ENCODE measurements at regions not wholly inside any gene's neighbourhood (a gene's known extent, or its start where the extent isn't known, plus 50 kb on each side); places are given as distances from the start of the nearest gene placed in this dataset.

DNA sequence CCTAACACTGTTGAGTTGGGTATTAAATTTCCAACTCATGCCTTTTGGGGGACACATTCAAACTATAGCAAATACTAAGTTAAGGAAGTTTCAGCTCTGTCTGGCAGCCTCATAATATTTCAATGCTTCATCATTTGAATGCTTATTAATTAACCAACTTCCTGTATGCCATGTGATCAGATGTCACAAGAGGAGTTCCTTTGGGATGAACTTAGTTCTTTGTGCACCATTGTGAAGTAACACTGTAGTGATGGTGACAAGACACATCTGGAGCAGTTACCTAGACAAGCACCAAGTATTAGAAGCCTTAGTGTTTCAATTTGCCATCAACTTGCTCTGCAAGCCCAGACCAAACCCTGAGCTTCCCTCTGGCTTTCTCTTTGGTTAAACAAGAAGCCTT is 90.7 kb upstream of the IL12B start:
- no peak for DNase-seq (ENCODE audit: low read depth in 4 of 4, low spot score in 2 of 4)

DNA sequence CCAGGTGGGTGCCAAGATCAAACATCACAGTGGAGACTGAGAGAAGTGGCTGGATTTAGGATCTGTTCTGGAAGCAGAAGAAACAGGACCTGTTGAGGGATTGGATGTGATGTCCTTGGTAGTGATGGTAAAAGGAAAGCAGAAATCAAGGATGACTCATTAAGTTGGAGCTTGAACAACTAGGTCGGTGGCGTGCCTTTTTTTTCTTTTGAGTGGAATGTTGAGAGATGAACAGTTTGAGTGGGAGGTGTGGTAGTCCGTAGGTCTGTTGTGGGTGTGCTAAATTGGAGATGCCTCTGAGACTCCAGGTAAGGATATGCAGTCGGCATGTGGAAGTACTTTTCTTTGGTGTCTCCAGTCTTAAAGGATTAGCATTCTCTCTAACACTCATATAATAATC is 92.1 kb upstream of the IL12B start:
- DNase-seq (ENCODE audit: low read depth in 4 of 4, low spot score in 2 of 4) = no peak

DNA sequence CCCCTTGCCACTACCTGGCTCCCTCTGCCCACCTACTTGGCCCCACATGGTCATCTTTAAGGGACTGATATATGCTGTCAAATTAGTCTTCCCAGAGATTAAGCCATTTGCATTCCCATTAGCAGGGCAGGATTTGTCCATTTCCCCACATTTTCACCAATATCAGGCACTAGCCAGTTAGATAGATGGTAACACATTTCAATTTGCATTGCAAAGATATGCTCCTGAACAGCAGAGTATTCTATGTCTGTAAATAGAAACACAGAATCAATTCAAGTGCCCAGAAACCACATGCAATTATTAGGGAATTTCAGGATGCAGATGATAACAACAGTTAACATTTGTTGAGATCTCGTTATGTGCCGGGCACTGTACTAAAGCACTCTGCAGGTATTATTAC is 92.6 kb upstream of the IL12B start:
- no peak for DNase-seq (ENCODE audit: low read depth in 4 of 4, low spot score in 2 of 4)

DNA sequence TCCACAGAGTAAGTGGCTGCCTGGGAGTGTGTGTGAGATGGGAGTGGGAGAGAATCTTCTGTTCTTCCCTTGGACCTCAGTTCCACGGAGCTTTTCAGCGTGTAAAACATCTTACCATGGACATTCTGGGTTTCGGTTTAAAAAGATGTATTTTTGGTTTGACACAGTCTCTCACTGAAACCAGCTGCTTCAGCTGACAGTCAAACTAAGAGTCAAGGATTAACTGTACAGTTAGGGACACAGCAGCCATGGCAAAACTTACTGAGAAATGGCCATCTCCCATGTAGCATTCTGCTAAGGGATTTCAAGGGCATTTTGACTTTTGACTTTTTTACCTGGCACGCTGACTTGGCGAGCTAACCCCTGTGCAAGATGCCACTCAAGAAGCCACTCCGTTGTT is 93.8 kb upstream of the IL12B start:
- DNase-seq (ENCODE audit: low read depth in 4 of 4, low spot score in 2 of 4) = no peak

DNA sequence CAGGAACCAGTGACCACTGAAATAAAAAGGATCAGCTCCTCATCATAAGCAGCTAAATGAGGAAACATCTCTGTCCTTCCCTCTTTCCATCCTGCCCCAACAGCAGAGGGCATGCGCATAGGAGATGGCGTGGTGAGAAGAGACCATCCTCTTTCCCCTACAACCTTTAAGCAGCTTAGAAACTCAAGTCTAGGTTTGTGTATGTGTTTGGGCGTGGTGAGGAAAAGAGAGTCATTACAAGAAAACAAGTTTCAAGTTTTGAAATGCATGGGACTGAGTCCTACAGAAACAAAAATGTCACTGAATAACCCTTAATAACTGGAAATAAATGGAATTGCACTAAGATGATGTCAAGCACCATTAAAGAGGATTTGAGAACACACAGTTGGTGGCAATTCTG is 96.4 kb upstream of the IL12B start:
- DNase-seq (ENCODE audit: low read depth in 4 of 4, low spot score in 2 of 4) = no peak

DNA sequence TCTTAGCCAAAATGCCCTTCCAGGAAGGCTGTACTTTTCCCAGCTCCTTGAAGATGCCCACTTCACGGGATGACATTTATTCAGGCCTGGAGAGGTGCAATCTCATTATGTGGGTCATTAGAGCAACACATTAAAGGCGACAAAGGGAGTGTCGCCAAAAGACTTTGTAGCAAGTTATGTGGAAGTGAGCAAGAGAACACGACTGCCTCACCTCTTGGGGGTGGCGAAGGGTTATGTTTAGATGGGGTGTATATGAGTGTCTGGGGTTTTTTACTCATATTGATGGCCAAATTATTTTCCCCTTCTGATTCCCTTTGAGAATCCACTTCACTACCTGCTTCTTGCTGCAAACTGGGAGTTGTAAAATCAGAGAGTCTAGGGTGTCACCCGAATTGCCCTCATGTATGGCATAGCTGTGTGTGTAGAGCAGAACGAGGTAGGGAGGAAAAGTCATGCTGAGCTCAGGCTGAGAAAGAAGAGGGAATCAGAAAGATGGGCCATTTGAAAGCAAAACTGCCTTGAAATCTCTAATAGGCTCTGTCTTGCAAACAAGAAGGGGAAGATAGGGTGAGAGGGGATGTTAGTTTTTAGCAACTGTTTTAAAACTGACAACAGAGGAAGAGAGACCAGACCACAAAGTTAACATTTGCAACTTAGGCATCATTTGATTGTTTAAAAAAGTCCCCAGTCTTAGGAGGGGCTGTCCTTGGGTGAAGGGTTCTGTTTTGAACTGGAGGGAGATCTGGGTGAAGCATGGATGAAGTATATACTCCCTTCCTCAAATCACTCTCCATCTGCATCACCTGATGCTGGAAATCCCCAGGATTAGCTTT is 97.1 kb upstream of the IL12B start:
- DNase-seq (ENCODE audit: low read depth in 4 of 4, low spot score in 2 of 4) = no peak

DNA sequence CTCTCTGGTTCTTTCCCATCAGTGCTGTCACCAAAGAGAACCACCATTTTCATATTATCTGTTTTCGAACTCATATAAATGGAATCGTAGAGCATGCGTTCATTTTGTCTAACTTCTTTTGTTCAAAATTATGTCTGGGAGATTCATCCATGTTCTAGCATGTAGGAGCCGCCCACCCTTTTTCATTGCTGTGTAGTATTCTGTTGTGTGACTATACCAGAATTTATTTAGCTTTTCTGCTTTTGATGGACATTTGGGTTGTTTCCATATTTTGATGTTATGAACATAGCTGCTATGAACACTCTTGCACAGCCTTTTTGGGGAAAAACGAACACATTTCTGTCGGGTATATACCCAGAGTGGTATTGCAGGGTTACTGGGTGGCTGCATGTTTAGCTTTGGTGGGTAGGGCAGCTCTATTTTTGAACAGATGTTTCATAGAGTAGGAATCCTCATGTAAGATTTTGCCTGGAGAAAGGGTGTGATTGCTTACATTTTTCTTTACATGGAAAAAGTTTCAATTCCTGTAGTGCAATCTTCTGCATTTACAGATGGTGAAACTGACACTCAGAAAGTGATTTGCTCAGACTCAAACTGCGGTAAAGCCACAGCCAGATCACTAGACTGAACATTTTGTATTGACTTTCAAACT is 100.2 kb upstream of the IL12B start:
- DNase-seq (ENCODE audit: low read depth in 4 of 4, low spot score in 2 of 4) = no peak

DNA sequence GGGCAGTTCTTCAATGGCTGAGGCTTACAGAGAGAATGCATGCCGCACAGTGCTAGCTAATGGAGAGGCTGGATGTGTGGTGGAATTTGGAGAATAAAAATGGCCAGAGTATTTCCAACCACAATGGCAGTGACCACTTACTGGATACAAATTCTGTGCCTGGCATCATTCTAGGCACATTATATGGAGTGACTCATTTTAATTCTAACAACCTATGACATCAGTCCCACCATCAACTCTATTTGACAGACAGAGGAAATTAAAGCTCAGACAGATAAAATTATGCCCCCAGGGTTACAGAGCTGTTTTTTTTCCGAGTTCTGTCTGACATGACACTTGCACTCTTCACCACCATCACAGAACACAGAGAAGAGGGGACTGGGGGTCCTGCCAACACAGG is 105.6 kb upstream of the IL12B start:
- DNase-seq (ENCODE audit: low read depth in 4 of 4, low spot score in 2 of 4) = no peak

DNA sequence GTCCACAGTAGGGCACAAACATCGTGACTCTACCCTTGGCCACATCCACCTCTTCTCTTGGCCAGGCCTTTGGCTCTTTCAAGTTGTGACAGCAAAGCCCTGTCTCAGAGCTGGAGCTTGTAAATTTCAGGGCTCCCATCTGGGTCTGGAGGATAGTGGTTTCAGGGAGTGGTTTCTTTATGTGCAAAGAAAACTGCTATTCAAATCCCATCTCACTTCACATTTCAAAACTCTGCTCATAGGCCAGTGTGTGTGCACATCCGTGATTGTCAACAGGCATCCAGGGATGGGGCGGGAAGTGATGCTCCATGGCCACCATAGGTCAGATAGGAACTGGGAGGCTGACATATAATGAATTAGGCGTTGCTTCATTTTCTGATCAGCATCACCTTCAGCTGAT is 107.8 kb upstream of the IL12B start:
- DNase-seq (ENCODE audit: low read depth in 4 of 4, low spot score in 2 of 4) = no peak

DNA sequence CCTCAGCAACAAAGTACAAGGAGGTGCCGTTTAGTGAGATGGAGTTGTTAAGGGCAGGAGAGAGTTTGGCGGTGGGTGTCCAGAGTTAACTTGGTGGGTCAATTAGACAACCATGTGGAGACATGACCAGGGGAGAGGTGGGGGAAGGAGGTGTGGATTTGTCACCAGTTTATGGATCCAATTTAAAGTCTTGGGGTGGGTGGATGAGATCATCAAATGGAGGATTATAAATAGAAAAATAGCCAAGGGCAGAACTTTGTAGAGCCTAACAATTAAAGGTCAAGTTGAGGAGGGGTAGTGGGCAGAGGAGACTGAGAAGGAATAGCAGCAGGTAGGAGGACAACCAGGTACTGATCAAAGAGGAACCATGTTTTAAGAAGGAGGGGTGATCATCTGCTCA is 108.7 kb upstream of the IL12B start:
- DNase-seq (ENCODE audit: low read depth in 4 of 4, low spot score in 2 of 4) = no peak

DNA sequence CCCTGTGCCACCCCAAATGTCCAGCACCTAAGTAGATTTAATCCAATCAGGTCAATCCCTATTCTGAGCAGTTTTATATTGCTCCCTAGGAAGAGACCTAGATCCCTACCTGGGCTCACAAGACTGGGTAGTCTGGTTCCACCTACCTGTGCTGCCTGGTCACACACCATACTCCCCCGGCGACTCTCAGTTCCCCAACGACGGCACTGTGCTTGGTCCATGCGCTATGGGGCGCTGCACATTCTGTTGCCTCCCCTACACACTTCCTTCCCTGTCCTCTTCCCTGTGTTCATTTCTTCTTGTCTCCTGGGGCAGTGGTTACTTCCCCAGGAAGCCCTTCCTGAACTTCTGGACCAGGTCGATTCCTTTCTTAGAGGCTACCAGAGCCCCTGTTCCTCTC is 109.9 kb upstream of the IL12B start:
- no peak for DNase-seq (ENCODE audit: low read depth in 4 of 4, low spot score in 2 of 4)

DNA sequence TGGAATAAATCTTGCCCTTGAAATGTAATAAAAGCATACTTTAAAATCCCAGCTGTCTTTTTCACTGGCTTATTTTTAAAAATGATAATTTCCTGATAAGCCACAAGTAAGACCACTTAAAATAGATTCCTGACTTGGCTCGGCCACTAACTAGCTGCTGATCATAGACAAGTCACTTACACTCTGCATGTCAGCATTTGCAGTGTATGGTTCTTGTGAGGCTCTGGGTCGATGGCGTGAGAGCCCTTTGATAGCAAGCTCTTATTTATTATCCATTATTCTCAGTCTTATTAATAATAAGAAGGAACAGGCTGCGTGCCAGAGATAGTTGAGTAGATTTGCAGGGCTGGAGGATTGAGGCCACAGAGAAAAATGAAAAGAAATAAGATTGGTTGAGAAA is 110.7 kb upstream of the IL12B start:
- DNase-seq (ENCODE audit: low read depth in 4 of 4, low spot score in 2 of 4) = no peak

DNA sequence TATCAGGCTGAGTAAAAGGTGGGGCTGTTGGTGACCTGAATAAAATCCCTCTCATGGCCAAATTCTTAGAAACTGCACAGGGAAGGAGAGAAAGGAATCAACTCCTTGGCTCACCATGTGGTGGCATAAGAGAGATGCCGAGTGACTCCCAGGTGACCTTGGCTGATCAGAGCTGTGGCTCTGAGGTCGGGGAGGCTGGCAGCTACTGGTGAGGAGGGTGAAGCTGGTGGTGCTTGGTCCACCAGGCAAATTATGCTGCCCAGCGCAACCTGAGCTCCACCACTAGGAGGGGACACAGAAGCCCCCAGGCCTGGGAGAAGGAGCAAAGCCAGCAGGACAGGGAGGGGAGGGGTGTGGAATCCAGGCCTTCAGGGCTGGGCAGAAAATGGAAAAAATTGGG is 111.2 kb upstream of the IL12B start:
- no peak for DNase-seq (ENCODE audit: low read depth in 4 of 4, low spot score in 2 of 4)

DNA sequence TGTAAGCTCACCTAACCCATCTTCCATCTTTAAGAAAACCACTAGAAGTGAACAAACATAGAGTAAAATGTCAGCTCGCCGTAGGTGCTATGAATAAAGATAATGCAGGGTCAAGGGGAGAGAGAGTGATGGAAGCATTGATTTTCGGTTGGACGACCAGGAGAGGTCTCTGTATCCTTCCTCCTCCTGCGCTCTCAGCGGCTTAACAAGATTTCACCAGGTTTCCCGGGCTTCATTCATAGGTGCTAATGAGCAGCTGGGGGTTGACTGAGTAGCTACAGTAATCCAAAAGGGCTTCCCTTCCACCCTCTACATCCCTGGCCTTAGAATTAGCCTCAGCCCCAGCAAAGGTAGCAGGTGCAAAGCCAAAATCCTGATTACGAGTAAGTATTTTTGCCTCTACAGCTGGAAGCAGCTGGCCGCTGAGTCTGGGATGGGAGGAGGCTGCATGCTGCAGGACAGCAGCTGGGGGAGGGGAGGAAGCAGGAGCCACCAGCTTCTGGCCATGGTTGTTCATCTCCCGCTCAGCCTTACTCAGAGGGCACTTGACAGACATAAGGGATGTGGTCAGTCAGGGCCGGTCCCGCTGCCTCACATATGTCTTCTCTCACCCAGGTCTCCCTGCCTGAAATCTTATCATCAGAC is 112.0 kb upstream of the IL12B start:
- DNase-seq (ENCODE audit: low read depth in 4 of 4, low spot score in 2 of 4) = peak in 1 of 4 donors; percentile 44

DNA sequence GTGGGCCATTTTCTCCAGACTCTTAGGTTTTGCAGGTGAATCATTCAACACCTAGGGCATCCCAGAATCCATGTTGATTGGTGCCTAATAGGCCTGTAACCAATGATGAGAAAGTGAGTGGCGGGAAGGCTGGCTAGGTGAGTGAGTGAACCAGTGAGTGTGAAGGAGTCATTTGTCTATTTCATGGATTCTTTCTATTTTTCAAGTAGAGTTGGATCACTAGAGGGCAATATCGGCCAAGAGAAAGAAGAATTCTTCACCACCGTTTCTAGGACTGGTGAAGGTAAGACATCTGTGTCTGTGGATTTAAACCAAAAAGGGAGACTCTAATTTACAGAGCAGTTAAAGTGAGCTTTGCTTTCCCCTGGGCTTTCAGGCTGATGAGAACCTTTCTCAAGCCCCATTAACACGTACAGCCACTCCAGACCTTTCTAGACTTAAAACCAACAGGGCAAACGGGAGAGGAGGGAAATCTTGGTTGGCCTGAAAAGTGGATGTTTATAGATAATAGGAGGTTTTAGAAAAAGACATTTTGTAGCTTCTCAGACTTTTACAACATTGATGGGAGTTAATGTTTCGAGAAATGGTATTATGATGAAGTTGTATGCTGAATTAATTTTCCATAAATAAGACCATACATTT is 114.3 kb upstream of the IL12B start:
- peak in 1 of 4 donors; percentile 65 for DNase-seq (ENCODE audit: low read depth in 4 of 4, low spot score in 2 of 4)

DNA sequence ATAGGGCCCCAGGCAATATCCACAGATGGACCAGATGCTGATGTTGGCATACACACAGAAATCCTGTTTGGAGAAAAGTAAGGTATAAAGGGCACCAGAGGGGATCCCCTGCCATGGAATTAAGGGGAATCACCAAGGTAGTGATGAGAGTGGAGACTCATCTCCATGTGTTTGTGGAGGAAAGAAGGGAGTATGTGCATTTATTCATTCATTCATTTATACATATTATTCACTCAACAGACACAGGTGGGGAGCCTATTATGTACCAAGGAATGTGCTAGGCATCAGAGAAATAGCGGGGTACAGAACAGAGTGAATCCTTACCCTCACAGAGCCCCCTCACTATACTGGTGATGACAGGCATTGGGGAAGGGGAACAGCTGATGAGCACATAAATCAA is 116.8 kb upstream of the IL12B start:
- no peak for DNase-seq (ENCODE audit: low read depth in 4 of 4, low spot score in 2 of 4)

DNA sequence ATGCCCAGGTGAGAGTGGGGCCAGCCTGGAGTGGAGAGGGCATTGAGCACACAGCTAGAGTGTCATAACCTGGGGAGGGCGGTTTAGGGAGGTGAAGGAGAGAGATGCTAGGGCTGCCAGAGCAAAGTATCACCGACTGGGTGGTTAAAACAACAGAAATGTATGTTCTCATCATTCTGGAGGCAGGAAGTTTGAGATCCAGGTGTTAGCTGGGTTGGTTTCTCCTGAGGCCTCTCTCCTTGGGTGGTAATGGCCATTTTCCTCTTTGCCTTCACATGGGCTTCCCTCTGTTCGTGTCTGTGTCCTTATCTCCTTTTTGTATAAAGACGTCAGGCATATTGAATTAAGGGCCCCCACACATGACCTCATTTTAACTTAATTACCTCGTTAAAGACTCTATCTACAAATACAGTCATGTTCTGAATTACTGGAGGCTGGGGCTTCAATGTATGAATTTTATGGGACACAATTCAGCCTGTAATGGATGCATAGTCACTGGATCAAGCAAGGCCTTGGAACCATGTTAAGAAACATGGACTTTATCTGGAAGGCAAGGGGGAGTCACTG is 118.6 kb upstream of the IL12B start:
- DNase-seq (ENCODE audit: low read depth in 4 of 4, low spot score in 2 of 4) = no peak

DNA sequence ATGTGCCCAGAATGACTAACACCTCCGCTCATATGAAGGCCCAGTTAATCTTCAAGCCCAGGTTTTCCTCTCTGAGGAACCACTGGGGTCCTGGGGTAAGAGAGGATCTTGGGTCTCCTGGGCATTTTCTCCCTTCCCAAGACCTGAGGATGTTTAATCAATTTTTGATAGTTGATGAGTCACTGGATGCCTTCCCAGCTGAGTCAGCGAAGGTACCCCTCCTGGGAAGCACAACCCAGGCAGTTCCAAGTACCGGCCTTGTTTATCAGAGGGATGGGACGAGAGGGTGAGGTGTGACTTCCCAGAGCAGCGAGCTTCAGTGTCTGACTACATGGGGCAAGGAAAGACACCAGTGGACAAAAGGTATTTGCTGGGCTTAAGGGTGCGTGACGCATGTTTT is 119.6 kb upstream of the IL12B start:
- no peak for DNase-seq (ENCODE audit: low read depth in 4 of 4, low spot score in 2 of 4)

DNA sequence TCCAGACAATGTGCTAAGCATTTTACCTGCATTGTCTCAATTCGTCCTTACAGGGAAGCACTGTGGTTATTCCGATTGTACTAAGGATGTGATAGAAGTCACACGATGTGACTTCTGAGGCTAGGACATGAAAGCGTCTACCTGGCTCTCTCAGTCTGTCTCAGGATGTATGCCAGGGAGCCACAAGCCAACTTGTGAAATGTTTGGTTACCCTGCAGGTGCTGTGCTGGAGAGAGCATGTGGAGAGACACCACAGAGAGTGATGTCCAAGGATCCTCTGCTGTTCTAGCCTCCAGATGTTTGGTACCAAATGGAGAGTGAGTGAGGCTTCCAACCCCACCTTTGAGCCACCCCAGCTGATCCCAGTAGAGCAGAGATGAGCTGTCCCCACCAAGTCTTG is 120.1 kb upstream of the IL12B start:
- DNase-seq (ENCODE audit: low read depth in 4 of 4, low spot score in 2 of 4) = no peak

DNA sequence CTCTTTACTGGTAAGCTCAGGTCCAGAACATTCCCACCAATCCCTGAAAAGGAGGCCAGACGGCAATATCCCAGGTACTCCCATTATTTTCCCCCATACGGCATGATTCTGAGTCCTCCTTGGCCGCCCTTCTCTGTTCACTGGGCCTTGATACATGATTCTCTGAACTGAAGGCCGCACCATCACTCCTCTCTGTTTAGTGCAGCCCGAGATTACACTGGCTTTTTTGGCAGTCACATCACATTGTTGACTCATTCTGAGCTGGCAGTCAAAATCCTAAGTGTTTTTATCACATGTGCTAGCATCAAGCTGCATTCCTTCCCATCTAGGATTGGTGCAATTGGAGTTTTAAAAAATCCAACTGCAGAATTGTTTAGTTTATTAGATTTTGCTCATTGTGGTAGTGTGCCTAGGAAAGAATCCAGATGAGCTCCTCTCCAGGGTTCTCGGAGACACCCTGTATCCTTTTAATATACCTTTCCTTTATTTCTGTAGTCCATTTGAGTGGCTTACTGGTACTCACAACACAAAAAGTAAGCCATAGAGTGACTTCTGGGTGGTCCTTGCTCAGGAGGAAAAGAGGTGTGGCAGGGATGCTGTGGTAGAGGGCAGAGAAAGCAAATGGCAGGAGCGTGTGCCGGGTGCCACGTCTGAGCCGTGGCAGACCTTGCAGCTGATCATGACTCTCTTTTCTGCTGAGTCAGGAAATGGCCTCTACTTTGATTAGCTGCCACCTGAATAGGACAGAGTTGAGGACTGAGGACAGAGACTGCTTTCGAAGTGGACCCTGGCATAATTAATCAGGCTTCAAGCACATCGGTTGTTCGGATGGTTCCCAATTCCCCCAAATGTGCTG is 121.1 kb upstream of the IL12B start:
- DNase-seq (ENCODE audit: low read depth in 4 of 4, low spot score in 2 of 4) = no peak

All from left renal cortex interstitium (tissue), 4 donors.